HepG2 (cell line): ENCODE measurements at regions not wholly inside any gene's neighbourhood (a gene's known extent, or its start where the extent isn't known, plus 50 kb on each side); places are given as distances from the start of the nearest gene placed in this dataset.

Source experiments
- ATAC-seq: fragments of 200-7000 bp; cut with Tn5 transposase; 3 replicates; pipeline ENCODE4 v1.9.1; 2020; ENCODE audit warnings: mild to moderate bottlenecking, moderate library complexity
- BruUV-seq: library from RNA; stranded (reverse); fragments of 400-500 nt; replicated peaks from 2 replicates; lab custom pipeline; 2021; lab: Mats Ljungman, UMichigan
- CTCF ChIA-PET: fragments of 300-600 bp; formaldehyde crosslinking; extraction: SDS; loops from one replicate; lab custom pipeline; 2021; ENCODE audit warnings: low total read pairs, inconsistent platforms, low intra/inter-chr PET ratio; lab: Yijun Ruan, JAX
- POLR2A ChIA-PET: fragments of 350-600 bp; sonication (Branson Sonifier 250); formaldehyde crosslinking; loops from one replicate; lab custom pipeline; 2020; ENCODE audit warnings: antibody characterized with exemption, inconsistent platforms; lab: Yijun Ruan, JAX
- DNase-seq: peaks from one replicate; pipeline ENCODE4 v3.0.0-alpha.2; 2015; ENCODE audit warnings: low spot score
- FAIRE-seq: peaks from 3 replicates; lab custom pipeline; 2011; peaks lifted over from hg19 to GRCh38; lab: Jason Lieb, UNC
- H2AFZ ChIP-seq: one replicate; pipeline ENCODE4 v1.6.1; 2011; ENCODE audit warnings: low read length, inconsistent platforms
- H3K27ac ChIP-seq: fragments of 300-600 bp; 3 replicates; pipeline ENCODE4 v1.8.0; 2011; ENCODE audit warnings: mixed run types, mild to moderate bottlenecking, mixed read lengths, low read length, inconsistent platforms; ENCODE audit not compliant: insufficient read depth; ENCODE audit errors: extremely low read length
- H3K27me3 ChIP-seq, 2 experiments: fragments of 200-600 bp in 1 of 2; 2 replicates in 1 of 2; 3 replicates in 1 of 2; pipeline versions ENCODE4 v1.6.0 to v1.8.0; 2011; ENCODE audit warnings: low read length in 2 of 2, mild to moderate bottlenecking in 2 of 2, moderate library complexity in 2 of 2, inconsistent platforms in 1 of 2; ENCODE audit not compliant: insufficient read depth in 2 of 2, control insufficient read depth in 1 of 2
- H3K36me3 ChIP-seq, 2 experiments: fragments of 200-600 bp in 1 of 2; replicated peaks in 1 of 2; 2 replicates in 1 of 2; 3 replicates in 1 of 2; pipeline versions ENCODE4 v1.5.1 to v1.8.0; 2011; ENCODE audit warnings: low read length in 2 of 2, inconsistent platforms in 1 of 2; ENCODE audit not compliant: insufficient read depth in 2 of 2, control insufficient read depth in 1 of 2
- H3K4me1 ChIP-seq: 2 replicates; pipeline ENCODE4 v1.5.1; 2012; ENCODE audit warnings: low read length, inconsistent platforms; ENCODE audit not compliant: insufficient read depth
- H3K4me2 ChIP-seq: 2 replicates; pipeline ENCODE4 v1.6.0; 2011; ENCODE audit warnings: low read depth, low read length, inconsistent platforms
- H3K4me3 ChIP-seq, 3 experiments: fragments of 200-600 bp in 1 of 3; sonication (generic), shearing (Covaris generic) in 1 of 3; replicated peaks in 1 of 3; 2 replicates each; pipeline ENCODE4 v1.5.1; 2011 to 2016; ENCODE audit warnings: low read length in 3 of 3, inconsistent platforms in 2 of 3, low read depth in 2 of 3, mild to moderate bottlenecking in 2 of 3, control low read depth in 1 of 3, mixed read lengths in 1 of 3; ENCODE audit not compliant: insufficient read depth in 1 of 3
- H3K79me2 ChIP-seq: one replicate; pipeline ENCODE4 v1.6.1; 2011; ENCODE audit warnings: low read length, inconsistent platforms; ENCODE audit not compliant: insufficient read depth
- H3K9ac ChIP-seq: 2 replicates; pipeline ENCODE4 v1.6.0; 2011; ENCODE audit warnings: mild to moderate bottlenecking, low read depth, low read length, inconsistent platforms; ENCODE audit not compliant: insufficient read depth
- H3K9me3 ChIP-seq: 2 replicates; pipeline ENCODE4 v1.5.1; 2012; ENCODE audit warnings: mild to moderate bottlenecking, low read length
- H4K20me1 ChIP-seq: 2 replicates; pipeline ENCODE4 v1.6.0; 2011; ENCODE audit warnings: inconsistent platforms, mild to moderate bottlenecking, low read length, moderate library complexity; ENCODE audit not compliant: insufficient read depth
- ATF3 ChIP-seq: sonication (generic); formaldehyde crosslinking; IDR thresholded peaks from 2 replicates; pipeline ENCODE4 v1.4.0; 2020; ENCODE audit warnings: missing genetic modification reagents
- CTCF ChIP-seq: sonication (generic); formaldehyde crosslinking; IDR thresholded peaks from 2 replicates; pipeline ENCODE4 v1.5.0; 2020; ENCODE audit warnings: mild to moderate bottlenecking, missing genetic modification reagents, moderate library complexity
- PRMT3 ChIP-seq: sonication (generic); formaldehyde crosslinking; IDR thresholded peaks from 2 replicates; pipeline ENCODE4 v1.8.1; 2022; ENCODE audit warnings: low read depth, mild to moderate bottlenecking, moderate library complexity, missing genetic modification reagents, borderline replicate concordance
- ZBTB1 ChIP-seq: sonication (generic); formaldehyde crosslinking; IDR thresholded peaks from 2 replicates; pipeline ENCODE4 v1.4.0; 2020; ENCODE audit warnings: missing genetic modification reagents, borderline replicate concordance
- ZMAT3 ChIP-seq: sonication (generic); formaldehyde crosslinking; conservative IDR thresholded peaks from 2 replicates; pipeline ENCODE4 v1.7.0; 2021; ENCODE audit warnings: missing genetic modification reagents
- ZNF256 ChIP-seq: sonication (generic); formaldehyde crosslinking; conservative IDR thresholded peaks from 2 replicates; pipeline ENCODE4 v1.4.0; 2020; ENCODE audit warnings: missing genetic modification reagents
- ZNF451 ChIP-seq: sonication (generic); formaldehyde crosslinking; IDR thresholded peaks from 2 replicates; pipeline ENCODE4 v1.5.0; 2020; ENCODE audit warnings: mild to moderate bottlenecking, missing genetic modification reagents
- ZNF512B ChIP-seq: sonication (generic); formaldehyde crosslinking; IDR thresholded peaks from 2 replicates; pipeline ENCODE4 v1.5.1; 2020; ENCODE audit warnings: missing genetic modification reagents, mild to moderate bottlenecking, borderline replicate concordance
- ZNF605 ChIP-seq: sonication (generic); formaldehyde crosslinking; IDR thresholded peaks from 2 replicates; pipeline ENCODE4 v1.8.0; 2022; ENCODE audit warnings: mild to moderate bottlenecking, missing genetic modification reagents
- ZNF687 ChIP-seq: sonication (generic); formaldehyde crosslinking; IDR thresholded peaks from 2 replicates; pipeline ENCODE4 v1.5.1; 2020; ENCODE audit warnings: mild to moderate bottlenecking, missing genetic modification reagents, moderate library complexity
- WGBS: methylation state at CpG from one replicate; pipeline ENCODE4 v1.1.6; 2017; ENCODE audit warnings: low lambda C conversion rate; 5-methylcytosine and 5-hydroxymethylcytosine counted together
- in situ Hi-C: cut with HindIII; loops from 2 replicates; pipeline ENCODE4 v1.10.0; 2017; ENCODE audit warnings: low pct_unique_long_range_greater_than_20kb; ENCODE audit not compliant: extremely low pct_ligation_motif_present
- intact Hi-C: fragments of 100-400 bp; cut with micrococcal nuclease; formaldehyde crosslinking; loops from one replicate; pipeline ENCODE4 v1.10.0; 2022; ENCODE audit not compliant: unreplicated experiment

GRCh38 chr6:6927521-6928361 lies 180.0 kb upstream of the RREB1 start (continued):
- 0 out of 2 replicates have a peak, but pooled peaks have one; percentile 11 for TF ChIP-seq ZNF687 (CRISPR knock-in tag)
- TF ChIP-seq ZMAT3 (CRISPR knock-in tag), result no peak

GRCh38 chr6:6930223-6930880 lies 177.4 kb upstream of the RREB1 start:
- Histone ChIP-seq H3K4me2 (no peak overlapping the region), H4K20me1 (no peaks in the 10 kb centered on the region), H3K27me3 (peaks cover 0 to 10% of the 10 kb centered on the region in 2 experiments; a peak in 1 of 5 replicates), H3K9ac (no peak overlapping the region), H3K79me2 (no peaks in the 10 kb centered on the region), H3K4me1 (peaks cover 5% of the 10 kb centered on the region; the same call in 1 of the 2 replicates), H3K4me3 (no peak overlapping the region), H3K9me3 (no peaks in the 10 kb centered on the region), H2AFZ (no peak overlapping the region), H3K27ac (no peak overlapping the region), H3K36me3 (no peaks in the 10 kb centered on the region)
- peak; percentile 55; the same call in 2 of the 3 replicates for ATAC-seq
- in situ Hi-C loops (no loop called here), intact Hi-C loops (no loop called here)
- CTCF ChIA-PET, result no interaction called here
- BruUV-seq, result no TSS peak
- DNase-seq, result no peak
- POLR2A ChIA-PET, result no interaction called here
- 35% methylated on average over 9 of the region's 9 CpGs for whole genome bisulfite sequencing
- no peak for FAIRE-seq
- TF ChIP-seq PRMT3 (no peak), ATF3 (CRISPR knock-in tag) (no peak), ZBTB1 (no peak), ZNF605 (CRISPR knock-in tag) (no peak), ZNF451 (CRISPR knock-in tag) (no peak), ZNF512B (CRISPR knock-in tag) (no peak), ZNF256 (CRISPR knock-in tag) (no peak), CTCF (CRISPR knock-in tag) (no peak)
